ENCODE measurements at regions not wholly inside any gene's neighbourhood (a gene's known extent, or its start where the extent isn't known, plus 50 kb on each side); places are given as distances from the start of the nearest gene placed in this dataset.
"Not testable (repeated sequence)": the region's sequence is repeated elsewhere in the genome, so short reads cannot be mapped to it uniquely, and the experiment has no call there.

DNA sequence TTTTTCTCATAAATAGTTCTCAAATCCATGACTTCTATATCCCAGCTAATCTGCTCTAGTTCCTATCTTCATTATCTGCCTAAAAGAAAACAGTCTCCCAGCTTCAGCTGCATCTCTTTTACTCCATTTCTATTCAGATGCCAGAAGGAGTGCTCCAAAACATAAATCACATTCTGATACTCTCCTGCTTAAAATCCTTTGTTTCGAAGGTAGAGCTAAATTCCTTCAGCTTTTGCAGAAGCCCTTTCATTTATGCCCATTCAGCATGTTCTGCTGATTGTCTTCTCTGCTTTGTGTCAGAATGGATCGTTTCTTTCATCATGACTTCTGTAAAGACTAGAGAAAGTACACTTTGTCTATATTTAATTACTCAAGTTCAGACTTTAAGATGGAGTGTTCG lies 440.1 kb upstream of the SMIM31 start:
- no peak for DNase-seq (ENCODE audit: low read depth in 2 of 2)

DNA sequence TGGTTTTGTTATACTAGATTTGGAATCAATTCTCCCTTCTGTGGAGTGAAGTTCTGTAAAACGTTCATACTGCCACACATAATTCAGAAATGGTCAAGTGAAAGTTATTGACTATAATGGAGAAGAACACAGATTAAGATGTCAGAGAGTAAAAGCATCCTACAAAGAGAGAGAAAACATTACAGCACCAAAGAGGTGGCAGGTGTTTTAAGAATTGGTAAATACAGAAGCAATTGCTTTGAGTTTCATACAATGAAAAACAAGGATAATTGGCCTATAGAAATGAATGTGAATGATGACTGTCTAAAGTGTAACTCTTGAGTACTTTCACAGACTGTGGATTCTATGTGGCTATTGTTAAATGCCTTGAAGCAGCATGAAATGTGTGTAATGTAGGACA lies 435.6 kb upstream of the SMIM31 start:
- no peak for DNase-seq (ENCODE audit: low read depth in 2 of 2)

DNA sequence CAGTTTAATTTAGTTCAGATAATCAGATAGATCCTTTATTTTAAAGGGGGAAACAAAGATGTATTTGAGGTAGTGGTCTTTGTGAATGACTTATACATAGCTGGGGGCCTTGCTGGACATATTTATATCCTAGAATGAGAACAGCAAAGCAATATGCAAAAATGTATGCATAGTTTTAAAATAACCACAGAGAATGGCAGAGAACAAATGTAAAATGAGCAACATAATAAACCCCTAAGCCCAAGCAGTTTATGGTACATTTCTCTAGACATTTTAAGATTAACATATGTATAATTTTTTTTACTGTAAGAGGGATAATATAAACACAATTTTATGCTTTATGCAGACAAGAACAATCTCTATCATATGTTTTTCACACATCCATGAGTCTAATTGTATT lies 434.2 kb upstream of the SMIM31 start:
- DNase-seq (ENCODE audit: low read depth in 2 of 2): no peak

DNA sequence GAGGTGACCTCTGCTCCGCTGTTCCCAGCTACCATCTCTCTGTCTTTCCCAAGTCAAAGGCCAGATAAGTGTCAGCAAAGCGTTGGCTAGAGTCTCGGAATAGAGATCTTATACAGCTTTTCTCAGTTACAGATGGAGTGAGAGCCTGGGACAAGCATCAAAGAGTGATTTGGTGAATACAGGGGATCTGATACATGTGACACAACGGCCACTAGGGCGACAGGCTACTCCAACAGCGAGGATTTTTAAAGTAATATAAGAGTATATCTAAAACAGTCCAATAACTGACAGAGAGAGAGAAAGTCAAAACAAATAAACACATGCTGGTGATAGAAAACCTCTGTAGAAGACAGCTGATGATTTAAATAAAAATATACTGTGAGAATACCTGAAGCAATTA lies 433.1 kb upstream of the SMIM31 start:
- DNase-seq (ENCODE audit: low read depth in 2 of 2): no peak

DNA sequence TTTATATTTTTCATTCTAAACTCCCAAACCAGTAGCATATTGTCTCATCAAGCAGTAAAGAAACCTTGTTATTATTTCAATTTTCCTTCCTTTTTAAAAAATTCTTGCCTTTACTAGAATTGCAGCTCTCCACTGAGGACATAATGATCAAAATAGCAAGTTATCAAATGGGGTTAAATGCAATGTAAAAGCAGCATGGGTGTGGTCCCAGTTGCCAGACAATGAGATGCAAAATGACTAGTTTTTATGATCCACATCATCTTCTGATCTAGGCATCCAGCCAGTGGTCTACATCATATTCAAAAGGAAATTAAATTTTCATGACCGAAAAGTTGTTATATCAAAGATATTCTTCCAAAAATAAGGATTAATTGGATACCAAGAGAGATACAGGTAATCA lies 427.9 kb upstream of the SMIM31 start:
- no peak for DNase-seq (ENCODE audit: low read depth in 2 of 2)

DNA sequence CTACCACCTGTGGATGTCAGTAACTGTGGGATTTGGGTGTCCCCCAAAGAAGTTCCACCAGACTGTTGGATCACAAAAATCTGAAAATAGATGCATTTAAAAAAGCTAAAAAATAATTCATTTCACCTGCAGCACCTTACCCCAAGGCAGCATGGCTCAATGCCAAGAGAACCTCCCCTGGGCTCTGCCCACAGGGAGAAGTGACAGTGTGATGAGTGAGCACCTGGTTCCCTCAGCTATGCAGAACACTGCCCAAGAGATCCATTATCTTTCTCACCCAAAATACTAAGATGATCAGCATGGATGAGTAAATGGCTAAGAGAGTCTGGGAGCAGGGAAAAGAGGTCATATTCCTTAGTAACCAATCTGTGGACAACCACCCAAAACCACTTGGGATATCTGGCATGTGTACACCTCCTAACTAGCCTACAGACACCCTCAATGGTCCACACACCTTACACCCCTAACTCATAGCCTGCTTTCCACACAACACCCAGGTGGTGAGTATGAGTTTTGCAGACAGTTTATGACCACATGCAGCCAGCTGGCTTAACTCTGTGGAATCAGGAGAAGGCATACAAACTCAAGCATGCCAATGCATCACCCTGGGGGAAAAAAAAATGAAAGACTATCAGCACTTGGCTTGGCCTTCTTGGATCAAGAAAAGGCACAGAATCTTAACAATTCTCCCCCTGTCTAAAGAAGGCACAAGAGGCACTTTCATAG lies 416.5 kb upstream of the SMIM31 start:
- DNase-seq (ENCODE audit: low read depth in 2 of 2): no peak

DNA sequence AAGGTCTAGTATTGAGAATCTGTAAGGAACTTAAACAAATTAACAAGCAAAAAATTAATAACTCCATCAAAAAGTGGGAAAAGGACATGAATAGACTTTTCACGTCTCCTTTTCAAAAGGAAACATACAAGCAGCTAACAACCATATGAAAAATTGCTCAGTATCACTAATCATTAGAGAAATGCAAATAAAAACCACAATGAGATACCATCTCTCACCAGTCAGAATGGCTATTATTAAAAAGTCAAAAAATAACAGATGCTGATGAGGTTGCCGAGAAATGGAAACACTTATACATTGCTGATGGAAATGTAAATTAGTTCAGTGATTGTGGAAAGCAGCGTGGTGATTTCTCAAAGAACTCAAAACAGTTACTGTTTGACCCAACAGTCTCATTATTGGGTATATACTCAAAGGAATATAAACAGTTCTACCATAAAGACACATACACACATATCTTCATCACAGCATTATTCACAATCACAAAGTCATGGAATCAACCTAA lies 410.4 kb upstream of the SMIM31 start:
- DNase-seq (ENCODE audit: low read depth in 2 of 2): no peak

DNA sequence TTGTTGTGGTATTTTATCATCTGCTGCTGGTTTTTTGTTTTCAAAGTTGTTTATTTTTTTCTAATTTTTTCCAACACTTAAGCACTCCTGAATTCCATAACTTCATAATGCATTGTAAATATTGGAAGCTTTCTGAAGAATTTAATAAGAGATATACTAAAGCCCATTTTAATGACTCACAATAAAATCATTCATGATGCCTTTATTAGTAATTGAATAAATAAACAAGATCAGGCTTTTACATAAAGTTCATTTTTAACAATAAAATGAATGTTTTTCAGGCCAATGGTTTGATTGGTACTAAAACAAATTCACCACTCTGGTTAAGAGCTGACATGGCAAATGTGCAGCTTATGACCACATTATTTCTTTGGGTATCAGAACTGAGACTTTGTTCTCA lies 408.2 kb upstream of the SMIM31 start:
- no peak for DNase-seq (ENCODE audit: low read depth in 2 of 2)

DNA sequence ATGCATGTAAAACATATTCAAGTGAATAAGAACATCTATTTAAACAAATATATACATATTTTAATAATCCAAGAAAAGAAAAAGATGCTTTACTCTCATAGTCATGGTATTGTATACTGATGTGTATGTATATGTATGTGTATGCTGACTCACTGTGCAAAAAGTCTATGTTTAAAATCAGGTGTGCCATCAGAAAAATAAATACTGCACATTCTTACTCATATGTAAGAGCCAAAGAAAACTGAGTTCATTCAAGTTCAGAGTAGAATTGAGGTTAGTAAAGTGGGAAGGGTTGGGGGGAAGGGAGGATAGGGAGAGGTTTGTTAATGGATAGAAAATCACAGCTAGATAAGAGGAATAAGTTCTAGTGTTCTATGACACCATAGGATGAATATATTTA lies 403.9 kb upstream of the SMIM31 start:
- DNase-seq (ENCODE audit: low read depth in 2 of 2): no peak

DNA sequence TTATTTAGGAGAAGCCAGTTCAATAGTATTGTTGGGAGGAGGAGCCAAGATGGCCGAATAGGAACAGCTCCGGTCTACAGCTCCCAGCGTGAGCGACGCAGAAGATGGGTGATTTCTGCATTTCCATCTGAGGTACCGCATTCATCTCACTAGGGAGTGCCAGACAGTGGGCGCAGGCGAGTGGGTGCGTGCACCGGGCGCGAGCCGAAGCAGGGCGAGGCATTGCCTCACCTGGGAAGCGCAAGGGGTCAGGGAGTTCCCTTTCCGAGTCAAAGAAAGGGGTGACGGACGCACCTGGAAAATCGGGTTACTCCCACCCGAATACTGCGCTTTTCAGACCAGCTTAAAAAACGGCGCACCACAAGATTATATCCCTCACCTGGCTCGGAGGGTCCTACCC lies 403.2 kb upstream of the SMIM31 start:
- DNase-seq (ENCODE audit: low read depth in 2 of 2): not testable (repeated sequence)

DNA sequence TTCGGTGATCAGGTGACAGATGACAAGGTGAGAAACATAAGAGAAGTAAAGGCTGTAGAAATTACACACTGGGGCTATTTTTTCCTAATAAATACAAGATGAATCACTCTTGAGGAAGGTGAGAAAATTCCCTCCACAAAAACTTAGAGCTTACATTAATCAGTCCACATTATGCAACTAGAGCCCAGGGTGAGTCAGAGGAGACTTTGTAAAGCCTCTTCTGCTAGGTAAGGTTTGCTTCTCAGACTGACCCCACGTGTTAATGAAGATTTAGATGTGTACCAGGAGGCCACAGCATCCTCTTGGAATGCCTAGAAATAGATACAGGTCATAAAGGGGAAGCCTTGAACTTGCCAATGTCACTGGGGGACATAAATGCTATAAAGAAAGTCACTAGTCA lies 396.0 kb upstream of the SMIM31 start:
- DNase-seq (ENCODE audit: low read depth in 2 of 2): no peak

DNA sequence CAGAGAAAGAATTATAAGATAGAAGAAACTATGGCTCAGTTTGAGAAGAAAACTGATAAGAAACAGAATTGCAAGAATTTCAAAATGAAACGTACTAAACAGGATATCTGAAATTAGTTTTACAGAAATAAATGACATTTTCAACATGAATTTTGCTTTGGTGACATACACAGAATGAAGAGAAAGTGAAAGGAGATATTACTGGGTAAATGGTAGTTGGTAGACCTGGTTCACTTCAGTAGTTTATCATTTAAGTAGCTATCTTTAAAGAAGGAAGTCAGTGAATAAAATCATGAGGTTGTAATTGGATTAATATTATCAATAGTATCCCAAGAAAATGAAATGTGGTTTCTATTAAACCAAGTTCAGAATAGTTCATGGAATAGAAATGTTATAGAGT lies 395.5 kb upstream of the SMIM31 start:
- no peak for DNase-seq (ENCODE audit: low read depth in 2 of 2)

DNA sequence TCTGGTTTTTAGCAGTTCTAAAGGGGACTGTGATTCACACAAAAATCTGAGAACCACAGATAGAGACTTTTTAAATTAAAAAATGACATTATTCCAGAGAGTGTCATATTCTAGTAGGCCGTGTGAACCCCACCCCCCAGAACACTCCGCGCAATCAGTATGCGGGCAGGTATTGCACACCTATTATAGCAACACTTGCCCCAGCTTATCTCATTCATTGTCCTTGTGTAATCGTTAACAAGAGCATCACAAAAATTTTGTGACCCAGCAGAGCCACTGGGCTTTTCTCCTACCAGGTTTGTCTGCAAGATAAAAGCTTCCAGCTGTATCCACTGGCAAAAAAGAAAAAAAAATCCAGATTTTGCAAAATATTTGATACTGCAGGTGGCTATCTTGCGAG lies 394.1 kb upstream of the SMIM31 start:
- no peak for DNase-seq (ENCODE audit: low read depth in 2 of 2)

DNA sequence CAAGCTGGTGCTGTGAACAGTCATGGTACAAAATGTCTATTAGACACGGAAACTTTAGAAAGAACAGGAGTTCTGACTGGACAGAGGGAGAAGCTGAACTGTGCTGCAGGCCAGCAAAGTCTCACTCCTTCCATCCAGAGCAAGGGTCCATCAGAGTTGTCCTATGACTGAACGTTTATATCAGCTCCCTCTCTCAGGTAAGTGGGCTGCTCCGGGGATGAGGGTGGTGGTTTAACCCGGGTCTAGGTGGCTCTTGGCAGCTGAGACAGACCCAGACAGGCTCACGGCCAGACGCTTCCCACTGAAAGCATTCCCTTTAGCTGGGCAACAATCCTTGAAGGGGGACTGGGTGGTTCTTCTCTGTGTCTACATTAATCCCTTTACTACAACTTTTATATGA lies 385.0 kb upstream of the SMIM31 start:
- no peak for DNase-seq (ENCODE audit: low read depth in 2 of 2)

DNA sequence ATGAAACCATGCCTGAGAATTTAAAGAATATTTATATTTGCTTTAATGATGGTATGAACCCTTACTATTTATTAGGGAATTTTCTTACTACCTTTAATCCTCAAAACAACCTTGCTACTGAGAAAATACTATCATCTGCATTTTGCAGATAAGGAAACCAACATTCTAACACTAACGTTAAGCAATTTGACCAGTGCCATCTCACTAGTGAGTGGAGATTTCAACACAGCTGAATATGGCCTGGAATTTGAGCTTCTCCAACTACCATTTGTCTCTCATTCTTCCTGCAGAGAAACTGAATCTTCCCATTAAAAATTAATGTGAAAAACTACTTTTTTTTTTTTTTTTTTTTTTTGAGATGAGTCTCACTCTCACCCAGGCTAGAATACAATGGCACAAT lies 380.9 kb upstream of the SMIM31 start:
- DNase-seq (ENCODE audit: low read depth in 2 of 2): no peak

DNA sequence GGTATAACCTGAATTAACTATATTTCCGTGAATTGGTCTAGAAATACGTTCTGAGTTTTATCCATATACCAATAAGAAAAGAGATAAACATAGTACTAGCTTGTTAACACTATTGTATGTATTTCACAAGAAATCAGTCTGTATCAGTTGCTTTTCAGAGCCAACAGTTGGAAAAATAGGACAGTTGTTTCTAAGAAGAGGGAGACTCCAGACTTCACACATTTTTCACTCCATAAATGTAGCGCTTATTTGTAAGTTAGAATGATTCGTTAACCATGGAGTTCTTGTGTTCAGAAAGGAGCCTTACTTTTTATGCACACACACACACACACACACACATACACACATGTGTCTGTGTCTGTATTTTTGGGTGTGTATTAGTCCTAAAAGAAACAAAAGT lies 376.7 kb upstream of the SMIM31 start:
- DNase-seq (ENCODE audit: low read depth in 2 of 2): no peak

DNA sequence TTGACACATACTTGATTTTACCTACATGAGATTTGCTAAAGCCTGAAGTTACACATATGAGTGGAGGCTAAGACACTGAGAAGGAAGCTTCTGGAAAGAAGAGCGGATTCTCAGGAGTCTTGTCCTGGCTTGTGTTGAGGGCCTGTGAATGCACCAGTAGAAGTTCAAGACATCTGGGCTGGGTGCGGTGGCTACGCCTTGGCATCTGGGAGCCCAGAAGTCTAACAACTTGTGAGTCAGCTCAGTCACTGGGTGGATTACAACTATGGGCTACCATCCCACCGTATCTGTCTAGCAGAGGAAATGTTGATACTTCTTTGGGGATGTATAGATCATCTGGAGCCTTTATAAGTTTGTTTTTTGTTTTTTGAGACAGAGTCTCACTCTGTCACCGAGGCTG lies 375.6 kb upstream of the SMIM31 start:
- DNase-seq (ENCODE audit: low read depth in 2 of 2): no peak

DNA sequence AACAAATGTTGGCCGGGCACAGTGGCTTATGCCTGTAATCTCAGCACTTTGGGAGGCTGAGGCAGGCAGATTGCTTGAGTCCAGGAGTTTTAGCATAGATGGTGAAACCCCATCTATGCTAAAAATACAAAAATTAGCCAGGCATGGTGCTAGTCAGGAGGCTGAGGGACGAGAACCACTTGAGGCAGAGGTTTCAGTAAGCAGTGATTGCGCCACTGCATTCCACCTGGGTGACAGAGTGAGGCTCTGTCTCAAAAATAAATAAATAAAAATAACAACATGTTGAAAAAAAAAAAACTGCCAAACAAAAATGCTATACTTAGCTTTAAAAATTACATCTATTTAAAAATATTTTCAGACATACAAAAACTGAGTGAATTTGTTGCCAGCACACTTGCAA lies 374.2 kb upstream of the SMIM31 start:
- DNase-seq (ENCODE audit: low read depth in 2 of 2): no peak

DNA sequence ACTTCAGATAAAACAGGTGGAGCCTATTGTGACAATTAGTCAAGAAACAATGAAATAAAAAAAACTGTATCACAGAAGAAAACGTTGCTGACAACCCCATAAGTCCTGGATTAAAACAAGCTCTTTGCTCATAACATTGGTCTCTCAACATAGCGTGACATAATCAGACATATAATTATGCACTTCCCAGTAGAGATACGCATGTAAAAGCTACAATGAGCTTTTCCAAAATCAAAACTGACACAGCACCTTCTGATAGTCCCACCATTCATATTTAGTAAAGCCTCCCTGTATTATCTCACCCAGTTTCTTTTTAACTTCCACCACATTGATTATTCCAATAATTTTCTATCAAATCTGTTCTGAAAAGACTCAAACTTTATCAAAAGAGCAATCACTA lies 372.1 kb upstream of the SMIM31 start:
- DNase-seq (ENCODE audit: low read depth in 2 of 2): no peak

DNA sequence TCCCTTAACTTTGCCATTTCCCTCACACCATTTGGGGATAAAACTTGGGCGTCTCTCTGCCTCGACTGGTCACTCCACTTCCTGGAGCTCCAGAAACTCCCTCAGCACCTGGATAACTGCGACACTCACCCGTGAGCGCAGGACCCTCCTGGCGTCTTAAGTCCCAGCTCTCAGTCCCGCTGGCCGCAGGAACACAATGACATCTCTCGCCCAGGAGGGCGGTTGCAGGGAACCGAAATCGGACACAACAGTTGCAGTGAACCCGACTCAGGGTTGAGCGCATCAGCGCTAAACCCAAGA lies 370.9 kb upstream of the SMIM31 start:
- no peak for DNase-seq (ENCODE audit: low read depth in 2 of 2)

DNA sequence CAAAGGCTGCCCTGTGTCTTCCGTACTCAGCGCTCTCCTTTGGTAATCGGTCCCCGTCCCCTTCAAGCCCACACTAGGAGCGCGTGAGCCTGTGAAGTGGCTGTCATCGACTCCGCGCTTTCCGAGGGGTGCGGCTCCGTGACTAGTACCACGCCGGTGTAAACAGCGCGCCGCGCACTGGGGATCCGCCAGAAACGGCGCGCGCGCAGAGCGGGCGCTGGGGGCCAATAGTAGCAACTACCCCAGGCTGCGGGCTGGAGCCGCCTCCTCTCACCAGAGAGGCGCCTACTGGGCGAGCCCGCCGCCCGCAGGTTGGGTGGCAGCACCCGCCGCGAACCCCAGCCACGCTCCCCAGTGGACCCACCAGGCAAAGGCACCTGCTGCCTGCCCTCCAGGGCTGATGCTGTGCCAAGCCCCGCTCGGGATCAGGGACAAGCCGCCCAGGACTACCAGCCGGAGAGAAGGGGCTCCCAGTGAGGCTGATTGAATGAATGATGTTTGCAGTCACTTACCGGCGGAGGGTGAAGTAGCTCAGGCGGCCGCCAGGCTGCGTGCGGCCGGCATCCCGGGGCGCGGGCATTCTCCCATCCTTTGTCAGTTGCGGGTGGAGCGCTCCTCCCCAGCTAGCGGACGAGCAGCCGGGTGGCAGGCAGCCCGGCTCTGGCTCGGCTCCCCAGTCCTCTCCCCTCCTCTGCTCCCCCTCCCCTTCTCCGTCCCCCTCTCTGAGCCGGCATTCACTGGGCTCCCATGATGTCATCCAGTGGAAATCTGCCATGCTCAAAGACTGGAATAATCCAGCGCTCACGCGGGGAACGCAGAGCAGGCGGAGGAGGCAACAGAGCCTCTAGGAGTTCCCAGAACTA lies 370.3 kb upstream of the SMIM31 start:
- DNase-seq (ENCODE audit: low read depth in 2 of 2): peak in 1 of 2 experiments; percentile 1

DNA sequence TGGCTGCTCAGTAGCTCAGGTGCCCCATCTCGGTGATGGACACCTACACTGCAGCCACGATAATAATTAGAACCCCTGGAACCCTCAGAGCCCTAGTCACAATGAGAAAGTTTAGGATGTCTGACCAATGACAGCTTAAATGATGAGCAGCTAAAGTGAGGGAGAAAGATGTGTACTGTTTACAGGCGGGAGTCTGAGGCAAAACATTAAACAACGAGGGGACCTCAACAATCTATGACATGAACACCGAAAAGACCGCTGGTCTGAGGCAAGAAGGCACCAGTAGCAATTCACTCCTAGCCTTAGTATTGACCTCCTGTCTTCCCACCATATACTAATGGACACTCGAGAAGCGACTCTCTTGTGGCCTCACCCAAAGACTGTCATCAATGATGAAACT lies 369.5 kb upstream of the SMIM31 start:
- DNase-seq (ENCODE audit: low read depth in 2 of 2): no peak

DNA sequence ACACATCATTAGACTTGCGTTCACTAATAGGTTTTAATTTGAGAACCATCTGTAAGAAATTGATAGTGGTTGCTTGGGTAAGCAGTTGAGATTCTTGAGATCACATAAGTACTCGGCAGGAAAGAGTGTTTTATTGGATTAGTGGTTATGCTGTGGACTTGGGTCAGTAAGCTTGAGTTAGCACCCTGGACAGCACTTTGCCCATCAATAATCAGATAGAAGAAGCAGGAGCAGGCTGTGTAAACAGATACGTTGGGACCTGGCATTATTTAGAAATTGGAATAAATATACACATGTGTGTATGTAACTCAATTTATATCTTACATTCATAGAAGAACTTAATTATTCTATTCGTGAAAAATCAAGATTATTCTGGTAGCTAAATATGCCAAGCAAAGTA lies 357.5 kb upstream of the SMIM31 start:
- DNase-seq (ENCODE audit: low read depth in 2 of 2): no peak

DNA sequence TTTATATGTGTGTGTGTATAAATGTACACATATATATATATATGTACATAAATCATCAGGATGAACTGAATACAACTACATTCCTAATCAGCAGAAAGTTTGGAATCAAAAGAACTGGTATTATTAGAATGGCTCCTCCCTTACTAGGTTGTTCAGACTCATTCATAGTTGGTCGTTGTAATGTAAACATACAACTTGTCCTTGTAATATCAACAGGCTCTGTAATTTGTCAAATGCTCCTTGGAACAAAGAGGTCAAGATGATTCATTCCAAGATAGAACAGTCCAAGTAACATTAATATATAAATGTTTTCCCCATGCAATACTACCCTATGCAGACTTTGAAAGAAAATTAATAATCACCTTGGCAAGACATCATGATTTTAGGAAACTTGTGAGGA lies 351.4 kb upstream of the SMIM31 start:
- no peak for DNase-seq (ENCODE audit: low read depth in 2 of 2)

All from stimulated activated CD4-positive, alpha-beta T cell treated with anti-CD3 and anti-CD28 coated beads, Interleukin-12 subunit alpha, Interleukin-12 subunit beta, amount 100 ng/mL, for 24 hours (primary cell).